ENCODE measurements at regions not wholly inside any gene's neighbourhood (a gene's known extent, or its start where the extent isn't known, plus 50 kb on each side); places are given as distances from the start of the nearest gene placed in this dataset.

- no peaks in the 10 kb centered on the region for H3K9me2 ChIP-seq (ENCODE audit: insufficient read depth)
- Mint-ChIP-seq H3K27ac (no peak overlapping the region), H3K4me1 (no peaks in the 10 kb centered on the region; the same call in 2 of the 3 replicates), H3K27me3 (ENCODE audit: insufficient read depth, low read depth, poor library complexity) (peaks cover 2% of the 10 kb centered on the region), H3K4me3 (no peak overlapping the region), H3K36me3 (ENCODE audit: low read depth) (no peaks in the 10 kb centered on the region), H3K9me3 (no peaks in the 10 kb centered on the region)
- H3K27me3 ChIP-seq (ENCODE audit: insufficient read depth) = no peaks in the 10 kb centered on the region
- H3K36me3 ChIP-seq (ENCODE audit: insufficient read depth) = no peaks in the 10 kb centered on the region
- ATAC-seq (no peak), DNase-seq (ENCODE audit: low spot score) (no peak)
- no peaks in the 10 kb centered on the region for H3F3A ChIP-seq (replicated peaks; ENCODE audit: low read depth)
- H3K4me1 ChIP-seq (ENCODE audit: insufficient read depth) = peaks cover 6% of the 10 kb centered on the region
- H2AFZ ChIP-seq = peak overlapping the region; percentile 61; the same call in 1 of the 2 replicates
- H3K27ac ChIP-seq (ENCODE audit: low read depth) = no peak overlapping the region
- TF ChIP-seq, protein P1, sequence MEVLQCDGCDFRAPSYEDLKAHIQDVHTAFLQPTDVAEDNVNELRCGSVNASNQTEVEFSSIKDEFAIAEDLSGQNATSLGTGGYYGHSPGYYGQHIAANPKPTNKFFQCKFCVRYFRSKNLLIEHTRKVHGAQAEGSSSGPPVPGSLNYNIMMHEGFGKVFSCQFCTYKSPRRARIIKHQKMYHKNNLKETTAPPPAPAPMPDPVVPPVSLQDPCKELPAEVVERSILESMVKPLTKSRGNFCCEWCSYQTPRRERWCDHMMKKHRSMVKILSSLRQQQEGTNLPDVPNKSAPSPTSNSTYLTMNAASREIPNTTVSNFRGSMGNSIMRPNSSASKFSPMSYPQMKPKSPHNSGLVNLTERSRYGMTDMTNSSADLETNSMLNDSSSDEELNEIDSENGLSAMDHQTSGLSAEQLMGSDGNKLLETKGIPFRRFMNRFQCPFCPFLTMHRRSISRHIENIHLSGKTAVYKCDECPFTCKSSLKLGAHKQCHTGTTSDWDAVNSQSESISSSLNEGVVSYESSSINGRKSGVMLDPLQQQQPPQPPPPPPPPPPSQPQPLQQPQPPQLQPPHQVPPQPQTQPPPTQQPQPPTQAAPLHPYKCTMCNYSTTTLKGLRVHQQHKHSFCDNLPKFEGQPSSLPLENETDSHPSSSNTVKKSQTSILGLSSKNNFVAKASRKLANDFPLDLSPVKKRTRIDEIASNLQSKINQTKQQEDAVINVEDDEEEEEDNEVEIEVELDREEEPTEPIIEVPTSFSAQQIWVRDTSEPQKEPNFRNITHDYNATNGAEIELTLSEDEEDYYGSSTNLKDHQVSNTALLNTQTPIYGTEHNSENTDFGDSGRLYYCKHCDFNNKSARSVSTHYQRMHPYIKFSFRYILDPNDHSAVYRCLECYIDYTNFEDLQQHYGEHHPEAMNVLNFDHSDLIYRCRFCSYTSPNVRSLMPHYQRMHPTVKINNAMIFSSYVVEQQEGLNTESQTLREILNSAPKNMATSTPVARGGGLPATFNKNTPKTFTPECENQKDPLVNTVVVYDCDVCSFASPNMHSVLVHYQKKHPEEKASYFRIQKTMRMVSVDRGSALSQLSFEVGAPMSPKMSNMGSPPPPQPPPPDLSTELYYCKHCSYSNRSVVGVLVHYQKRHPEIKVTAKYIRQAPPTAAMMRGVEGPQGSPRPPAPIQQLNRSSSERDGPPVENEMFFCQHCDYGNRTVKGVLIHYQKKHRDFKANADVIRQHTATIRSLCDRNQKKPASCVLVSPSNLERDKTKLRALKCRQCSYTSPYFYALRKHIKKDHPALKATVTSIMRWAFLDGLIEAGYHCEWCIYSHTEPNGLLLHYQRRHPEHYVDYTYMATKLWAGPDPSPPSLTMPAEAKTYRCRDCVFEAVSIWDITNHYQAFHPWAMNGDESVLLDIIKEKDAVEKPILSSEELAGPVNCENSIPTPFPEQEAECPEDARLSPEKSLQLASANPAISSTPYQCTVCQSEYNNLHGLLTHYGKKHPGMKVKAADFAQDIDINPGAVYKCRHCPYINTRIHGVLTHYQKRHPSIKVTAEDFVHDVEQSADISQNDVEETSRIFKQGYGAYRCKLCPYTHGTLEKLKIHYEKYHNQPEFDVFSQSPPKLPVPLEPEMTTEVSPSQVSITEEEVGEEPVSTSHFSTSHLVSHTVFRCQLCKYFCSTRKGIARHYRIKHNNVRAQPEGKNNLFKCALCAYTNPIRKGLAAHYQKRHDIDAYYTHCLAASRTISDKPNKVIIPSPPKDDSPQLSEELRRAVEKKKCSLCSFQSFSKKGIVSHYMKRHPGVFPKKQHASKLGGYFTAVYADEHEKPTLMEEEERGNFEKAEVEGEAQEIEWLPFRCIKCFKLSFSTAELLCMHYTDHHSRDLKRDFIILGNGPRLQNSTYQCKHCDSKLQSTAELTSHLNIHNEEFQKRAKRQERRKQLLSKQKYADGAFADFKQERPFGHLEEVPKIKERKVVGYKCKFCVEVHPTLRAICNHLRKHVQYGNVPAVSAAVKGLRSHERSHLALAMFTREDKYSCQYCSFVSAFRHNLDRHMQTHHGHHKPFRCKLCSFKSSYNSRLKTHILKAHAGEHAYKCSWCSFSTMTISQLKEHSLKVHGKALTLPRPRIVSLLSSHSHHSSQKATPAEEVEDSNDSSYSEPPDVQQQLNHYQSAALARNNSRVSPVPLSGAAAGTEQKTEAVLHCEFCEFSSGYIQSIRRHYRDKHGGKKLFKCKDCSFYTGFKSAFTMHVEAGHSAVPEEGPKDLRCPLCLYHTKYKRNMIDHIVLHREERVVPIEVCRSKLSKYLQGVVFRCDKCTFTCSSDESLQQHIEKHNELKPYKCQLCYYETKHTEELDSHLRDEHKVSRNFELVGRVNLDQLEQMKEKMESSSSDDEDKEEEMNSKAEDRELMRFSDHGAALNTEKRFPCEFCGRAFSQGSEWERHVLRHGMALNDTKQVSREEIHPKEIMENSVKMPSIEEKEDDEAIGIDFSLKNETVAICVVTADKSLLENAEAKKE (CRISPR knock-in tag; IDR thresholded peaks at IDR 0.05) = no peak
- TF ChIP-seq CTCF (conservative IDR thresholded peaks at IDR 0.05; ENCODE audit: low read depth in 2 of 2) (no peak), CREB1 (CRISPR knock-in tag; IDR thresholded peaks at IDR 0.05; ENCODE audit: low read depth) (no peak), ZNF331 (CRISPR knock-in tag; IDR thresholded peaks at IDR 0.05; ENCODE audit: low read depth) (no peak), EZH2 (IDR thresholded peaks at IDR 0.05; ENCODE audit: low read depth, unreplicated experiment) (no peak), POLR2AphosphoS5 (IDR thresholded peaks at IDR 0.05; ENCODE audit: low read depth) (no peak), JUNB (IDR thresholded peaks at IDR 0.05; ENCODE audit: unreplicated experiment) (no peak), STAT1 (IDR thresholded peaks at IDR 0.05; ENCODE audit: unreplicated experiment) (no peak), EZH2phosphoT487 (IDR thresholded peaks at IDR 0.05; ENCODE audit: unreplicated experiment) (no peak), NANOG (IDR thresholded peaks at IDR 0.05; ENCODE audit: borderline replicate concordance) (no peak), ZNF114 (CRISPR knock-in tag; IDR thresholded peaks at IDR 0.05) (no peak)
- TF ChIP-seq, protein P2, sequence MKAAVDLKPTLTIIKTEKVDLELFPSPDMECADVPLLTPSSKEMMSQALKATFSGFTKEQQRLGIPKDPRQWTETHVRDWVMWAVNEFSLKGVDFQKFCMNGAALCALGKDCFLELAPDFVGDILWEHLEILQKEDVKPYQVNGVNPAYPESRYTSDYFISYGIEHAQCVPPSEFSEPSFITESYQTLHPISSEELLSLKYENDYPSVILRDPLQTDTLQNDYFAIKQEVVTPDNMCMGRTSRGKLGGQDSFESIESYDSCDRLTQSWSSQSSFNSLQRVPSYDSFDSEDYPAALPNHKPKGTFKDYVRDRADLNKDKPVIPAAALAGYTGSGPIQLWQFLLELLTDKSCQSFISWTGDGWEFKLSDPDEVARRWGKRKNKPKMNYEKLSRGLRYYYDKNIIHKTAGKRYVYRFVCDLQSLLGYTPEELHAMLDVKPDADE (IDR thresholded peaks at IDR 0.05) = no peak
- TF ChIP-seq, protein P3, sequence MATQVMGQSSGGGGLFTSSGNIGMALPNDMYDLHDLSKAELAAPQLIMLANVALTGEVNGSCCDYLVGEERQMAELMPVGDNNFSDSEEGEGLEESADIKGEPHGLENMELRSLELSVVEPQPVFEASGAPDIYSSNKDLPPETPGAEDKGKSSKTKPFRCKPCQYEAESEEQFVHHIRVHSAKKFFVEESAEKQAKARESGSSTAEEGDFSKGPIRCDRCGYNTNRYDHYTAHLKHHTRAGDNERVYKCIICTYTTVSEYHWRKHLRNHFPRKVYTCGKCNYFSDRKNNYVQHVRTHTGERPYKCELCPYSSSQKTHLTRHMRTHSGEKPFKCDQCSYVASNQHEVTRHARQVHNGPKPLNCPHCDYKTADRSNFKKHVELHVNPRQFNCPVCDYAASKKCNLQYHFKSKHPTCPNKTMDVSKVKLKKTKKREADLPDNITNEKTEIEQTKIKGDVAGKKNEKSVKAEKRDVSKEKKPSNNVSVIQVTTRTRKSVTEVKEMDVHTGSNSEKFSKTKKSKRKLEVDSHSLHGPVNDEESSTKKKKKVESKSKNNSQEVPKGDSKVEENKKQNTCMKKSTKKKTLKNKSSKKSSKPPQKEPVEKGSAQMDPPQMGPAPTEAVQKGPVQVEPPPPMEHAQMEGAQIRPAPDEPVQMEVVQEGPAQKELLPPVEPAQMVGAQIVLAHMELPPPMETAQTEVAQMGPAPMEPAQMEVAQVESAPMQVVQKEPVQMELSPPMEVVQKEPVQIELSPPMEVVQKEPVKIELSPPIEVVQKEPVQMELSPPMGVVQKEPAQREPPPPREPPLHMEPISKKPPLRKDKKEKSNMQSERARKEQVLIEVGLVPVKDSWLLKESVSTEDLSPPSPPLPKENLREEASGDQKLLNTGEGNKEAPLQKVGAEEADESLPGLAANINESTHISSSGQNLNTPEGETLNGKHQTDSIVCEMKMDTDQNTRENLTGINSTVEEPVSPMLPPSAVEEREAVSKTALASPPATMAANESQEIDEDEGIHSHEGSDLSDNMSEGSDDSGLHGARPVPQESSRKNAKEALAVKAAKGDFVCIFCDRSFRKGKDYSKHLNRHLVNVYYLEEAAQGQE (IDR thresholded peaks at IDR 0.05; ENCODE audit: unreplicated experiment) = no peak
- no peak overlapping the region for H3K4me3 ChIP-seq
- H3K79me2 ChIP-seq (replicated peaks; ENCODE audit: insufficient read depth) = no peaks in the 10 kb centered on the region
- H4K20me1 ChIP-seq (replicated peaks; ENCODE audit: insufficient read depth) = no peaks in the 10 kb centered on the region
- no peak overlapping the region for H3K4me2 ChIP-seq
Observed at GRCh38 chr9:1328341-1328740, 278.2 kb downstream of the DMRT2 start.

Measured in GM23338 (cell line).